ENCODE measurements at regions not wholly inside any gene's neighbourhood (a gene's known extent, or its start where the extent isn't known, plus 50 kb on each side); places are given as distances from the start of the nearest gene placed in this dataset.
A peak's percentile ranks its signal among the peaks of the same experiment; 100 is the strongest.

DNA sequence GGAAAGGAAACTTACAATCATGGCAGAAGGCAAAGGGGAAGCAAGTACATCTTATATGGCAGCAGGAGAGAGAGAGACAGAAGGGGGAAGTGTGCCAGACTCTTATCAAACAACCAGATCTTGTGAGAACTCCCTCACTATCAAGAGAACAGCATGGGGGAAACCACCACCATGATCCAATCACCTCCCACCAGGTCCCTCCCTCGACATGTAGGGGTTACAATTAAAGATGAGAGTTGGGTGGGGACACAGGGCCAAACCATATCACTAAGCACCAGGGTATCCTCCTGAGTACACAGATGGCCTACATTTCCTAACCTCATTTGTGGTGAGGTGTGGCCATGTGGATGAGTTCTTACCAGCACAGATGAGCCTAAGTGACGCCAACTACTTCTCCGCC lies 348.6 kb upstream of the ZFHX3 start:
- ChIA-PET CTCF (no interaction called here), POLR2A (ENCODE audit: unreplicated experiment) (no interaction called here)
- TF ChIP-seq, protein P1, sequence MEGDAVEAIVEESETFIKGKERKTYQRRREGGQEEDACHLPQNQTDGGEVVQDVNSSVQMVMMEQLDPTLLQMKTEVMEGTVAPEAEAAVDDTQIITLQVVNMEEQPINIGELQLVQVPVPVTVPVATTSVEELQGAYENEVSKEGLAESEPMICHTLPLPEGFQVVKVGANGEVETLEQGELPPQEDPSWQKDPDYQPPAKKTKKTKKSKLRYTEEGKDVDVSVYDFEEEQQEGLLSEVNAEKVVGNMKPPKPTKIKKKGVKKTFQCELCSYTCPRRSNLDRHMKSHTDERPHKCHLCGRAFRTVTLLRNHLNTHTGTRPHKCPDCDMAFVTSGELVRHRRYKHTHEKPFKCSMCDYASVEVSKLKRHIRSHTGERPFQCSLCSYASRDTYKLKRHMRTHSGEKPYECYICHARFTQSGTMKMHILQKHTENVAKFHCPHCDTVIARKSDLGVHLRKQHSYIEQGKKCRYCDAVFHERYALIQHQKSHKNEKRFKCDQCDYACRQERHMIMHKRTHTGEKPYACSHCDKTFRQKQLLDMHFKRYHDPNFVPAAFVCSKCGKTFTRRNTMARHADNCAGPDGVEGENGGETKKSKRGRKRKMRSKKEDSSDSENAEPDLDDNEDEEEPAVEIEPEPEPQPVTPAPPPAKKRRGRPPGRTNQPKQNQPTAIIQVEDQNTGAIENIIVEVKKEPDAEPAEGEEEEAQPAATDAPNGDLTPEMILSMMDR (conservative IDR thresholded peaks at IDR 0.05; ENCODE audit: low read depth, low read length): no peak
- no peak for TF ChIP-seq EZH2 (IDR thresholded peaks at IDR 0.05; ENCODE audit: low read length, unreplicated experiment)
- no peak for TF ChIP-seq EZH2phosphoT487 (IDR thresholded peaks at IDR 0.05; ENCODE audit: borderline replicate concordance, low read length)
- Histone ChIP-seq H4K20me1 (ENCODE audit: low read length) (no peaks in the 10 kb centered on the region), H3K4me2 (ENCODE audit: low read length) (no peak overlapping the region), H2AFZ (ENCODE audit: low read length) (no peak overlapping the region), H3K9me3 (ENCODE audit: low read length) (no peaks in the 10 kb centered on the region), H3K9ac (ENCODE audit: low read length) (no peak overlapping the region), H3F3A (ENCODE audit: low read length, unreplicated experiment) (no peaks in the 10 kb centered on the region), H3K79me2 (ENCODE audit: low read length) (no peaks in the 10 kb centered on the region), H3K36me3 (ENCODE audit: low read depth, low read length) (no peaks in the 10 kb centered on the region), H3K4me3 (ENCODE audit: low read length) (no peak overlapping the region), H3K27ac (ENCODE audit: low read length) (no peak overlapping the region), H3K4me1 (ENCODE audit: insufficient read depth, low read length) (no peaks in the 10 kb centered on the region), H3K9me2 (replicated peaks; ENCODE audit: low read length) (no peaks in the 10 kb centered on the region), H3K27me3 (ENCODE audit: low read length) (peaks cover 5% of the 10 kb centered on the region; the same call in 1 of the 2 replicates)
- intact Hi-C loops (cut with micrococcal nuclease): no loop called here
- ATAC-seq (no peak), DNase-seq (no peak)
- no TSS peak for BruUV-seq (replicated peaks)

DNA sequence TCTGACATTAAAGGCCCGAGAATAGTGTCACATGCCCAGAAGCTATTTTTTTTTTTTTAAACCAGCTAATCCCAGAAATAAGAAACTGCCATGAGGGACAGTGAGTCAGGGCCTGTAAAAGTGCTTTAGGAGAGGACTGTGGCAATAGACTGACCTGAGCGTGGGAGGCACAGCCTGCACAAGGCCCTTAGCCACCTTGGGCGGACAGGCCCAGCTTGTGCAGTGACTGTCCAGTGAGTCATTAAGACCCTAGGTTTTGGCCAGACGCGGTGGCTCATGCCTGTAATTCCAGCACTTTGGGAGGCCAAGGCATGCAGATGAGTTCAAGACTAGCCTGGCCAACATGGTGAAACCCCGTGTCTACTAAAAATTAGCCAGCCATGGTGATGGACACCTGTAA lies 343.0 kb upstream of the ZFHX3 start:
- Histone ChIP-seq H3K27me3 (ENCODE audit: low read length) (peaks cover 28% of the 10 kb centered on the region), H3K9me2 (replicated peaks; ENCODE audit: low read length) (no peaks in the 10 kb centered on the region), H3K4me2 (ENCODE audit: low read length) (no peak overlapping the region), H3K36me3 (ENCODE audit: low read depth, low read length) (no peaks in the 10 kb centered on the region), H3K9me3 (ENCODE audit: low read length) (no peaks in the 10 kb centered on the region), H3K27ac (ENCODE audit: low read length) (no peak overlapping the region), H3K79me2 (ENCODE audit: low read length) (no peaks in the 10 kb centered on the region), H4K20me1 (ENCODE audit: low read length) (no peaks in the 10 kb centered on the region), H3K4me1 (ENCODE audit: insufficient read depth, low read length) (no peaks in the 10 kb centered on the region), H3F3A (ENCODE audit: low read length, unreplicated experiment) (no peaks in the 10 kb centered on the region), H2AFZ (ENCODE audit: low read length) (no peak overlapping the region), H3K4me3 (ENCODE audit: low read length) (no peak overlapping the region), H3K9ac (ENCODE audit: low read length) (no peak overlapping the region)
- TF ChIP-seq, protein P1 (conservative IDR thresholded peaks at IDR 0.05; ENCODE audit: low read depth, low read length): no peak
- no peak for TF ChIP-seq EZH2phosphoT487 (IDR thresholded peaks at IDR 0.05; ENCODE audit: borderline replicate concordance, low read length)
- peak; percentile 4 for DNase-seq
- POLR2A ChIA-PET (ENCODE audit: unreplicated experiment): no interaction called here
- BruUV-seq (replicated peaks): no TSS peak
- intact Hi-C loops (cut with micrococcal nuclease): no loop called here
- no peak for ATAC-seq
- CTCF ChIA-PET: no interaction called here

DNA sequence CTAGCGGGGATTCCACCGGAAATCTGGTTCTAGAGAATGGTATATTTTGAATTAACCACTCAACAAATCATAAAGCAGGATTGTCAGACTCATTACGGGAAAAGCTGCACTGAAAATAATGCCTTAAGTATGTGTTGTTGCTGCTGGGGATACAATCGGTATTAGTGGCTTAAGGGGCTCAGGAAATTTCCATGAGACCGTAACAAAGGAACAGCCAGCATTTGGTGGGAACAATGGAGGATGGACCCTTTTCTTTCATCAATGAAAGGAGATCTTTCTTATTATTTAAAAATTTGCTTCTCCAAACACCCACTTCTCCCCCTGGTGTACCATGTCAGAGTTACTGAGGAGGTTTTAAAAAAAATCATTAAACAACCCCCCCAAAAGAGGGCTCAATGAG lies 342.6 kb upstream of the ZFHX3 start:
- POLR2A ChIA-PET (ENCODE audit: unreplicated experiment): no interaction called here
- intact Hi-C loops (cut with micrococcal nuclease): no loop called here
- no peak overlapping the region for H2AFZ ChIP-seq (ENCODE audit: low read length)

More for the DNA sequence above, 342.6 kb upstream of the ZFHX3 start:
- no peaks in the 10 kb centered on the region for H3K36me3 ChIP-seq (ENCODE audit: low read depth, low read length)
- no peaks in the 10 kb centered on the region for H3K4me1 ChIP-seq (ENCODE audit: insufficient read depth, low read length)
- H3K4me2 ChIP-seq (ENCODE audit: low read length): no peak overlapping the region
- no peak overlapping the region for H3K4me3 ChIP-seq (ENCODE audit: low read length)
- no peaks in the 10 kb centered on the region for H3K9me2 ChIP-seq (replicated peaks; ENCODE audit: low read length)
- H4K20me1 ChIP-seq (ENCODE audit: low read length): no peaks in the 10 kb centered on the region
- no peak overlapping the region for H3K27ac ChIP-seq (ENCODE audit: low read length)
- H3F3A ChIP-seq (ENCODE audit: low read length, unreplicated experiment): no peaks in the 10 kb centered on the region
- no peak overlapping the region for H3K9ac ChIP-seq (ENCODE audit: low read length)
- no peaks in the 10 kb centered on the region for H3K9me3 ChIP-seq (ENCODE audit: low read length)
- no peak for DNase-seq
- TF ChIP-seq, protein P1 (conservative IDR thresholded peaks at IDR 0.05; ENCODE audit: low read depth, low read length): no peak
- no peak for TF ChIP-seq EZH2phosphoT487 (IDR thresholded peaks at IDR 0.05; ENCODE audit: borderline replicate concordance, low read length)
- TF ChIP-seq EZH2 (IDR thresholded peaks at IDR 0.05; ENCODE audit: low read length, unreplicated experiment): no peak
- no TSS peak for BruUV-seq (replicated peaks)
- H3K27me3 ChIP-seq (ENCODE audit: low read length): peaks cover 32% of the 10 kb centered on the region
- ATAC-seq: no peak
- CTCF ChIA-PET: no interaction called here
- H3K79me2 ChIP-seq (ENCODE audit: low read length): no peaks in the 10 kb centered on the region

All from PC-3 (cell line).